PFSK-1 (cell line): ENCODE measurements at regions not wholly inside any gene's neighbourhood (a gene's known extent, or its start where the extent isn't known, plus 50 kb on each side); places are given as distances from the start of the nearest gene placed in this dataset.

Source experiments
- FOXP2 ChIP-seq: optimal IDR thresholded peaks from 2 replicates; pipeline ENCODE3; 2011; ENCODE audit warnings: borderline replicate concordance, control low read depth, inconsistent platforms; ENCODE audit not compliant: insufficient read depth; ENCODE audit errors: extremely low read length, extremely low read depth
- POLR2AphosphoS5 ChIP-seq: IDR thresholded peaks from 2 replicates; pipeline ENCODE4 v1.6.1; 2012; ENCODE audit warnings: low read depth, mild to moderate bottlenecking, control low read depth, low read length, moderate library complexity
- REST ChIP-seq, 2 experiments: IDR thresholded peaks; 2 replicates each; pipeline versions ENCODE4 v1.6.1 to v1.8.0; 2011 to 2012; ENCODE audit warnings: low read depth in 2 of 2, low read length in 2 of 2, control low read depth in 1 of 2, inconsistent platforms in 1 of 2, mild to moderate bottlenecking in 1 of 2, moderate library complexity in 1 of 2; ENCODE audit not compliant: insufficient read depth in 1 of 2
- SIN3A ChIP-seq: IDR thresholded peaks from 2 replicates; pipeline ENCODE4 v1.6.1; 2012; ENCODE audit warnings: mild to moderate bottlenecking, low read length, moderate library complexity, borderline replicate concordance; ENCODE audit not compliant: insufficient read depth
- TAF1 ChIP-seq: IDR thresholded peaks from 2 replicates; pipeline ENCODE4 v1.6.1; 2012; ENCODE audit warnings: low read length, control low read depth, borderline replicate concordance; ENCODE audit not compliant: insufficient read depth

GRCh38 chr9:31854187-31854586 is 530.3 kb upstream of the ACO1 start:
- TF ChIP-seq REST (IDR thresholded peaks at IDR 0.05; ENCODE audit: insufficient read depth in 1 of 2, low read depth in 2 of 2, low read length in 2 of 2) (no peak), SIN3A (no peak), POLR2AphosphoS5 (no peak), FOXP2 (no peak), TAF1 (no peak)

- TF ChIP-seq FOXP2 (no peak), POLR2AphosphoS5 (no peak), TAF1 (no peak), REST (IDR thresholded peaks at IDR 0.05; ENCODE audit: insufficient read depth in 1 of 2, low read depth in 2 of 2, low read length in 2 of 2) (no peak), SIN3A (no peak)
Measured at GRCh38 chr9:31868830-31869229, 515.6 kb upstream of the ACO1 start.

- TF ChIP-seq SIN3A (no peak), REST (IDR thresholded peaks at IDR 0.05; ENCODE audit: insufficient read depth in 1 of 2, low read depth in 2 of 2, low read length in 2 of 2) (no peak), TAF1 (no peak), FOXP2 (no peak), POLR2AphosphoS5 (no peak)
Measured at GRCh38 chr9:31870276-31870675, 514.2 kb upstream of the ACO1 start.

- TF ChIP-seq SIN3A, result no peak
- TF ChIP-seq FOXP2, result no peak
- TF ChIP-seq REST (IDR thresholded peaks at IDR 0.05; ENCODE audit: insufficient read depth in 1 of 2, low read depth in 2 of 2, low read length in 2 of 2), result no peak
Measured at GRCh38 chr9:31873722-31874121, 510.7 kb upstream of the ACO1 start.

- no peak for TF ChIP-seq REST (IDR thresholded peaks at IDR 0.05; ENCODE audit: insufficient read depth in 1 of 2, low read depth in 2 of 2, low read length in 2 of 2)
- no peak for TF ChIP-seq SIN3A
- TF ChIP-seq TAF1, result no peak
- TF ChIP-seq FOXP2, result no peak
- no peak for TF ChIP-seq POLR2AphosphoS5
Measured at GRCh38 chr9:31894008-31894407, 490.4 kb upstream of the ACO1 start.
